ENCODE measurements at regions not wholly inside any gene's neighbourhood (a gene's known extent, or its start where the extent isn't known, plus 50 kb on each side); places are given as distances from the start of the nearest gene placed in this dataset.

DNA sequence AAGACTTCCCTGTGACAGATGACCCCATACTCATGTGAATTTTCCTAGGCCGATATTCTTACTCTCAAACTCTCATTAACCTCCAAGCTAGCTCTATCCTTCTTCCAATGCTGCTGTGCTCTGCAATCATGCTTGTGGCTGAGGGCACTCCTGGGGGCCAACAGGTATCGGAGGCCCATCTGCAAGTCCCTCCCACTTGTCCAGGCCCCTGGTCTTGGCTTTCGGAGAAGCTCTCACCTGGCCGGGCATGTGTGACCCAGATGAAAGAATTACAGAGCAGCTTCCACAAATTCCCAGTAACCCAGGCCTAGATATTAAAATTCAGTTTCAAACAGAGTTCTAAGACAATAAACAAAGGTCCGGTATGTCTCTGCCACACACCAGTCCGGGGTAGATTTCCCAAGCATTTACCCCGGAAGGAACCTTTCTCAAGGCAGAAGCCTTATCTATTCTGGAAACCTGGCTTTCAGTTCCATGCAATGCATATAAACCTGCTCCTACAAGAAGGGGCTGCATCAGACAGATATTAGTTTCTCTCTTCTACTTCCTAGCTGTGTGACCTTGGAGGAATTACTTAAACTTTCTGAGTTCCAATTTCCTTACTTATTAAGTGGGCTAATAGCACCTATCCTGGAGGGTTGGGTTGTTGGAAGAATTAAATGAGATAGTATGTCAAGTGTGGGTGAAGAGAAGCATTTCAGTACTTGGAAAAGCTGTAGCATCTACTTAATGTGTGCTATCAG is 270.8 kb downstream of the PTTG2 start:
- DNase-seq, result no peak

DNA sequence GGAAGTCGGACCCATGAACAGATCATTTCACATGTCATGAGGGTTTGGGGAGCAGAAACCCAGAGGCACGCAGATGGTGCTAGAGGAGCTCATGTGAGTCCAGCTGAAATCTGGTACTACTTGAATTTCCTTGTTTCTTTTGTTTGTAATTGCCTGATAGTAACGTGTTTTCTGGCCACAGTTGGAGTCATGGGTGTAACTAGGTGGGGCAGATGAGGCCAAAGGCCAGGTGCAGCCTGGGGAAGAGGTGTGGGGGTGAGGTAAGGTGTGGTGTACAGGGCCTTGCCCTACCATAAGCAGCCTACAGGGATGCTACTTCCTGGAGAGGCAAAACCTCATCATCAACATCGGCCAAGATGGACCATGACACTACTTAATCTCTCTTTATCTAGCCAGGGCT is 271.4 kb downstream of the PTTG2 start:
- DNase-seq, result no peak

DNA sequence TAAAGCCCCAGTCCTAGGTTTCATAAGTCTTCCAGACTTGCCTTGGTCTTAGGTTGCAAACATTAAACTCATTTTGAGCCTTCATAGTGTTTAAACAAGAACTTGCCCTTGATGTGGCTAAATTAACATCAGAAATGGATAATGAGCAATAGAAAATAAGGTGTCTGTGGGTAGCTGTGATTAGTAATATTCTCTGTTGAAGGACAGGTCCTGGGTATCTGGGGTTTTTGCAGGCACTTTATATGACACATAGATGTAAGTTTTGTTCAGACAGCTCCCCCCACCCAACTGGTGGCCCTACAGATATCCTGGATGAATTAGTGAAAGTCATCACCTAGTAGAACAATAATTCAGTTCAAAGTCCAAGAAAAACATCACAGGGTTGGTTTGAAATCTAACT is 272.5 kb downstream of the PTTG2 start:
- DNase-seq, result no peak

DNA sequence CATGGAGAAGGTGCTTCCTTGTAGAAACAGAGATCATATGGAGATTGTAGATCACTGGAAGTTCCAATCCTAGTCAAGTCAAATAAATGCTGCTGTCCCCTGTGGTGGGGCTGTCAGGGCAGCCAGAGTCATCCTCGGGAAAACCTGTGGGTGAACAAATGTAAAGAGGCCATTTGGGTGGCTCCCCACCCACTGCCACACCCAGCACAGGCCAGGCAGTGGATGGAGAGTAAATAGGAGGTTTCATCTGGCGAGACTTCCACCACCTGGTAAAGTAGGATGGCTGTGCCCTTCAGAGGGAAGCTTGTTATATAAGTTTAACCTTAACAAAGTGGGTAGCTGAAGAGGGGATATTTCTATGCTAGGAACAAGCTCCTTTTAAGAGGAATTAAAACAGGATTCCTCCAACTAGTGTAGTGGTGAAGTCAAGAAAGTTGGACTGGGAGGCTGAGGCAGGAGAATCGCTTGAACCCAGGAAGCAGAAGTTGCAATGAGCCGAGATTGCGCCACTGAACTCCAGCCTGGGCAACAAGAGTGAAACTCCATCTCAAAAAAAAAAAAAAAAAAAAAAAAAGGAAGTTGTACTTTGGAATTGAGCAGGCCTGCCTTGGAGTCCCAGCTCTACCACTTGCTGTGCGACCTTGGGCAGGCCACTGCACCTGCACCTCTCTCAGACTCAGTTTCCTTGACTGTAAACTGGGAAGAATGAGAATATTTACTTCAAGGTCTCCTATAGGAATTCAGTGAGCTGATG is 273.7 kb downstream of the PTTG2 start:
- DNase-seq, result no peak

DNA sequence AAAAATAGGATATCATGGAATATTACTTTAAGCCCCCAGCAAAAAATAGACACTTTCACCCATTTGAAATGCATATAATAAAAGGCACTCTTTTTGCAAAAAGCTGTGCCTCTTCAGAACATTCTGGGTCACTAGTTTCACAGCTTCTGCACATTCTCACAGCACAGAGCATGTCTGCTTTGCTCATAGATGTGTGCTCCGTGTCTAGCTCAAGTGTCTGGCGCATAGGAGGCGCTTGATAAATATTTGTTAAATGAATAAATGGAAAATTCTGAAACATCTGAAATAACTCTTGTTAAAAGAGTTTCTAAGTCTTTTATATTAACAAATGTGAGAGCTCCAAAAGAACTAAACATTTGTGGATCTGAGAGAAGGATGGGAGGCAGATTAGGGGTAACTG is 275.2 kb downstream of the PTTG2 start:
- DNase-seq, result no peak

DNA sequence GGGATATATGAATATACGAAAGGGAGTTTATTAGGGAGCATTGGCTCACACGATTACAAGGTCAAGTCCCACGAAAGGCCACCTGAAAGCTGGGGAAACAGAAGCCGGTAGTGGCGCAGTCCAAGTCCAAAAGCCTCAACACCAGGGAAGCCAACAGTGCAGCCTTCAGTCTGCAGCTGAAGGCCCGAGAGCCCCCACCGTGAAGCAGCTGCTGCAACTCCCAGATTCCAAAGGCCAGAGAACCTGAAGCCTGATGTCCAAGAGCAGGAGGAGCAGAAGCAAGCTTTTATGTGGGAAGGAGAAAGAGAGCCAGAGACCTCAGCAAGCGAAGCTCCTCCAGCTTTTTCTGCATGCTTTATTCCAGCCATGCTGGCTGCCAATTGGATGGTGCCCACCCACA is 275.8 kb downstream of the PTTG2 start:
- no peak for DNase-seq

DNA sequence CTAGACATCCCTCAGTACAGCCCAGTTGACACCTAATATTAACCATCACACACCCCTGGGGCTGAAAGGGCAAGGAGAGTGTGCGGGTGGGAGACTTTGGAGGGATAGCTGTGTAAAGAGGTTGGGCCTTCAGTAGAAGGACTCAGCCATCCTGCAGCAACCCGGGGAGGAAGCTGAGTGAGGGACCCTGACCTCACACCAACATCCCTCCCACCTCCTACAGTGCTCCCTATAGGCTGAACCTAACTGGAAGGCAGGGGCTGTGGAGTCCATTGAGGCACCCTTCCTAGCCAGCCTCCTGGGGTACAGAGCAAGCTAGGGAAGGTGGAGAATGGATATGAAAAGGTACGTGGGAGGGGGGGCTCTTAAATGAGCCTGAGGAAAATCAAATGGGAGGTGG is 276.3 kb downstream of the PTTG2 start:
- no peak for DNase-seq

DNA sequence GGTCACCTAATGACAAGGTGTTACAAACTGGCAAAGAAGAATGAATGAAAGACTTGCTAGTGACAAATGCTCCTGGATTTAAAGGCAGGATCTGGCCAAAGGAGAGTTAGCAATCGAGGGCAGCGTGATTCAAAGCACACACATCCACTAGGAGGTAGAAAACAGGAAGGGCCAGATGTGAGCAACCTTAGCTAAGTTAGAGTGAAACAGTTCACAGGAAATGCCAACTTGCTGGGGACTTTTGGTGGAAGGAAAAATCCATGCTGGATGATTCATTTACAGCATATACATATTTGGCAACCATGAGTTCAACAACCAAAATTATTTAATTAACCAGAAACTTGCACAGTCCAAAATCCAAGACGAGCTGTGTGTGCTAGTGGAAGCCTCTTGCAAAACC is 276.9 kb downstream of the PTTG2 start:
- DNase-seq, result no peak

DNA sequence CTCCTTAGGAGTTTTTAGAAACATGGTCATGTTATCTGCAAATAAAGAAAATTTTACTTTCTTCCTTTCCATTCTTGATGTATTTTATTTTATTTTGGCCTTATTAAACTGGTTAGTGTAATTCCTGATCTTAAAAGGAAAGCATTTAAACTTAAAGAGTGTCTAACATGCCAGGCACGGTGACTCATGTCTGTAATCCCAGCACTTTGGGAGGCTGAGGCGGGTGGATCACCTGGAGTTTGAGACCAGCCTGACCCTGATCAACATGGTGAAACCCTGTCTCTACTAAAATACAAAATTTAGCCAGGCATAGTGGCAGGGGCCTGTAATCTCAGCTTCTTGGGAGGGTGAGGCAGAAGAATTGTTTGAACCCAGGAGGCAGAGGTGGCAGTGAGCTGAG is 281.3 kb downstream of the PTTG2 start:
- no peak for DNase-seq

DNA sequence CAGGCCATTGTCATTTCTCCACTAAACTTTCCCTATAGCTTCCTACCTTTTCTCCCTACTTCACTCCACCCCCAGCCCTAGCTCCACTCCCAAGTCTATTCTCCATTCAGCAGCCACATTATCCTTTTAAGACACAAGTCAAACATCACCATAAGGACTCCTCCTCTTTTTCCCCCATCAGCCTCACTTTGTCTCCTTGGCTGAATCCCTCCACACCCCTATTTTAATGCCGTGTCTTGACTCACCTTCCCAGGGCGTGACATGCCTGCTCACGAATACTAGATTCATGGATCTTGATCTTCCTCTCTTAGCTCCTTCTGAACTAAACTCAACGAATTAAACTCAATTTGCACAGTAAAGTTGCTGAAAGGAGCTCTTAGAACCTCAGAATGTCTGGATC is 281.9 kb downstream of the PTTG2 start:
- no peak for DNase-seq

DNA sequence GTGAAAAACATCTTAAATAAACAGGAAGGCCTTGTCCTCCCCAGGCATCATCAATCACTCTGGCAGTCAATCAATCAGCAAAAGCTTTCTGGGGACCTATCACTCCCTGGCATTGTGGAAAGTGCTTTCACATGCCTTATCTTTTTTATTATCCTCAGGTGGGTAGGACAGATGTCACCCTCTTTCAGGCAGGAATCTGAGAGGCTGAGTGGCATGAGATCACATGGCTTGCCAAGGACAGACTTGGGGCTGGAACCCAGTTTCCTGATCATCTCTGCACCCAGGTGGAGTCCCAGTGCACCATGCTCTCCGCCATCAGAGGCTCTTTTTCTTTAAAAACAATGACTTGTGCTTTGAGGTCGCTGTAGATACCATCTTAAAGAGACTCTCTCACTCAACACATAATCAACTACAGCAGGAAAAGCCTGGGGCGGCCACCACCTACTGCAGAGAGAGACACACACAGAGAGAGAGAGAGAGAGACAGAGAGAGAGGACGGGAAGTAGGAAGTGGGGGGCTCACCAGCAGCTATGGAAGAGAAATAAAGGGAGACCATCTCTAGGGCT is 282.7 kb downstream of the PTTG2 start:
- no peak for DNase-seq

DNA sequence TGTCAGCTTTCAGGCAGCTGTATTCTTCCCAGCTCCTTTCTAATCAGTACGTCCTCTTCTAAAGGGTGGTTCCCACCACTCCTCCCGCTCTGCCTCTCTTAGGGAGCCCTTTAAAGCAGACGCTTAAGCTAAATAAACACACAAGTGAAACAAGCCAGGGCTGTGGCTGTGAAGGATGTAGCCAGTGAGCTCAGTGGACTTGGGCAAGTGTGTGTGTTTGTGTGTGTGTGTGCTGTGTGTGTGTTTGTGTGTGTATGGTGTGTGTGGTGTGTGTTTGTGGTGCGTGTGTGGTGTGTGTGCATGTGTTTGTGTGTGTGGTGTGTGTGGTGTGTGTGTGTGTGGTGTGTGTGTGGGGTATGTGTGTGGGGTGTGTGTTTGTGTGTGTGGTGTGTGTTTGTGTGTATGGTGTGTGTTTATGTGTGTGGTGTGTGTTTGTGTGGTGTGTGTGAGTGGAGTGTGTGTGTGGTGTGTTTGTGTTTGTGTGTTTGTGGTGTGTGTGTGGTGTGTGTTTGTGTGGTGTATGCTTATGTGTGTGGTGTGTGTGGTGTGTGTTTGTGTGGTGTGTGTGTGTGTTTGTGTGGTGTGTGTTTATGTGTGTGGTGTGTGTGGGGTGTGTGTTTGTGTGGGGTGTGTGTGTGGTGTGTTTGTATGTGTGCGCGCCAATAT is 283.3 kb downstream of the PTTG2 start:
- no peak for DNase-seq

DNA sequence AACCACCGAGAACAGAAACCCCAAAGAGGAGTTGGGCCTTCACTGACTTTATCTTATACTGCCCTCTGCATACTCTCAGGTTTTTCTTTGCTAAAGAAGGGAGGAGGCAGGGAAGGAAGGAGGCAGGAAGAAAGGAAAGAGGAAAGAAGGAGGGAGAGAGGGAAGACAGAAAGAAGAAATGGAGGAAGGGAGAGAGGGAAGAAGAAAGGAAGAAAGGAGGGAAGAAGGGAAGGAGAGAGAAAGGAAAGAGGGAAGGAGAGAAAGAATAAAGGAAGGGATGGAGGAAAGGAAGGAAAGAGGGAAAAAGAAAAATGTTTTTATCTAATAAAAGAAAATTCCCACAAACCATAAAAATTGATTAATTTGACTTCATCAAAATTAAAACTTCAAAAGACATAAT is 294.6 kb downstream of the PTTG2 start:
- no peak for DNase-seq

DNA sequence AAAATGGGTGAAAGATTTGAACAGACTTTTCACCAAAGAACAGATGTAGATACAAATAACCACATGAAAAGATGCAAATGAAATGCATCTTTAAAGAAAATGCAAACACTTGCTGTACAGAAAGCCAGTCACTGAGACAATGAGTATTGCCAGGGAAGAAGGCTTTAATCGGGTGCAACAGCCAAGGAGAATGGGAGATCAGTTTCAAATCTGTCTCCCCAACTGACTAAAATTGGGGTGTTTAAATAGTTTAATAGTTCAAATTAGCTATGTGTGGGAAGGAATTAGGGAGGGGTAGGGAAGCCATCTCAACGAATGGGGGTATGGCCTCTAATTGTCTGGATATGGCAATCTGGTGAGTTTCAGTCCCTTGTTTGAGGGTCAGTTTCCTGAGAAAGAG is 295.4 kb downstream of the PTTG2 start:
- no peak for DNase-seq

DNA sequence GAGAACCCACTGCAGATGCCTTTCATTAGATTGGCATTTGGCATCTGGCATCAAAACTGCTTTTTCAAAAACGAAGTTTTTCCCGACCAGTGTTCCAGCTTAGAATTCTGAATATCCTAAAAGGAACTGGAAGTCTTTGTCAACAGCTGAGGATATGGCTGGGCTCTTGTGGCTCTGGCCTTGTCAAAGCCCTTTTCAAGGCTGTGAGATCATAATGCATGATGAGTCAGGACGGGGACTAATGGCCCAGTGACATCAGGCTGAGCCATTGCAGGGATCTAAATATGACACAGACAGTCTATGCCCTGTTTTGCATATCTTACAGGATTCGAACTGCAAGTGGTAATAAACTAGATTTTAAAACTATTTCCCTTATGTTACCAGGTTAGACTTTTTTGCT is 306.4 kb downstream of the PTTG2 start:
- DNase-seq, result no peak

DNA sequence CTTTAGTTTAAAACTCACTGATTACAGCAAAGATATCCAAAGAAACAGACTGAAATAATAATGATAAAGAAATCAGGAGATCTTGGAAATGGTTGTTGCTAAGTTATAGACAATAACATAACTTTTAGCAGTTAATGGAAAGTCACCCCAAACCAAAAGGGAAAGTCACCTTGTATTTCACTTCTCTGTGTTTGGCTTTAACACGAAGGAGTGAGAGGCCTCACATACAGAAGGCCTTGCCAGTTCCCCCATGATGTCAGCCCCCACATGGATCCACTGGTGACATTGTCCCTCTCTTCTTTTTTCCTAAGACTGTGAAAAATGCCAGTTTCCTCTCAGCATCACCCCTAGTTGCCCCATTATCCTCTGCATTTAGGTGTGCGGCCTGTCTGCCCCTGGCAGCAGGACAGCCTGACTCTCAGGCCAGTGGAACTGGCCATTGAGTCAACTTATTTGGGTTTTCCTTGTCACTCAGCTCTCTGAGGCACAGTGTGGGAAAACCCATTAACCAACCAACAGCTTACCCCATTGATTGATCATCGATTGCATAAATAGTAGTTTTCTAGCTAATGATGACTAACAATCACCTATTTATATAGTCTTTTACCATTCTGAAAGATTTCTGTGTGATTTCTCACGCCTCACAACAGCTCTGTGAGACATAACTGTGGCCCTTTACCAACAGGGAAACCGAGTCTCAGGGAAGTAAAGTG is 308.1 kb downstream of the PTTG2 start:
- no peak for DNase-seq

DNA sequence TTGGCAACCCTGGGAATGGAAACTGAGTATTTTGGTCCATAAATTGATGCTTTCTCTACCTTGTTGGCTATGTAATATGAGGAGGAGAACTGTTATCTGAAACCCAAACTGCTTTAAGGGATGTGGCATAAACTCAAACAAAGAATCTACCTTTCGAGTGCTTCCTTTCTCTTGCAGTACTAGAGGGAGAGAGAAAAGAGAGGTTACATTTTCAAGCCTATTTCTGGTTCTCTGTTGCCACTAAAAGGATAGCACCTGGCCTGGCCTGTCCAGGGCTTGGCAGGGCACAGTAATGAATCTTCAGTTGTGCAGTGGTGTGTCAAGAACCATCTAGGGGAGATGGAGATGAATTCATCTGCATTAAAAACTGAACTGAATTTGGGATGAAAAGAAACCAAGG is 308.6 kb downstream of the PTTG2 start:
- no peak for DNase-seq

DNA sequence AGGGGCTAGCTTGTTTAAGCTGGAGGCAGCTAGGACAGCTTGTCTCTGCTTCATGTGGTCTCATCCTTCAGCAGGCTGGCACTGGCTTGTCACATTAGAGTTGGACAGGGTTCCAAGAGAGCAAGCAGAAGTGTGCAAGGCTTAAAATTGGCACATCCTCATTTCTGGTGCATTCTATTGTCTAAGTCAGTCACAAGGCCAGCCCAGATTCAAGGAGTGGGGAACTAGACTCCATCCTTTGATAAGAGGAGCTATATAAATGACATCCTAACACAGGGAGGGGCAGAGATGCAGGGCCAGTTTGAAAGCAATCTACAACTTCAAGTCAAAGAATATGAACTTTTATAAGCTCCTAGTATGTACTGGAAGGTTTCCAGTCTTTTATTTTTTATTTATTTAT is 313.2 kb downstream of the PTTG2 start:
- DNase-seq, result no peak

DNA sequence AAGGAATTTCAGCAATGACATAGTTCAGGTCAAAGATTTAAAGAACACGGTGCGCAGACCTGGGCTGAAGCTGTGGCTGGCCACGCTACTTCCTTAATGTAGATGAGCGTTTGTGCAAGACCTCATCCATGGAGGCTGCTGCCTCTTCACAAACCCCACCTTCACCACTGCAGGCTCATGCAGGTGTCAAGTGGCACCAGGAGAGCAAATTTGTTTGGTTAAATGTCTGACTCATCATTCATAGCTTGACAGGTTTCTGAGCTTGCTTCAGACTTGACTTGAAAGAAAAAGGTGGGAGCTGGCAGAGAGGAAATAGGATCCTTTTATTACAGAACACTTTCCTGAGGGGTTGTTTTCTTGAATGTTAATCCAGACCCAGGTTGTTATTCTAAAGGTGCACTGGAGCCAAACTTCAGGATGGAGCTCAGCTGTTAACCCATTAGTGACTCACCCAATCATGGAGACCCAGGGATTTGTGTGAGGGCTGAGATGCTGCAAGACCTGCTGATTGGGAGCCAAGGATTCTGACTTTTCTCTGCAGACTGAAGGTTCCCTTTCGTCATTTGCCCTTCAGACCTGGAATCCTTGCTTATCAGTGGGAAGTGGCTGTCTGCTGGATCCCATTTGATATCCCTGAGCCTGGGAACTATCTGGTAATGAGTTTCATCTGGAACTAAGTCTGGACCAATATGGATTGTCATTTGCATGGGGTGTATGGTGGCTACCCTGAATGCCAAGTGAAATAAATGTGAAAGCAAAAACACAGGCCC is 315.3 kb downstream of the PTTG2 start:
- DNase-seq, result peak; percentile 84

DNA sequence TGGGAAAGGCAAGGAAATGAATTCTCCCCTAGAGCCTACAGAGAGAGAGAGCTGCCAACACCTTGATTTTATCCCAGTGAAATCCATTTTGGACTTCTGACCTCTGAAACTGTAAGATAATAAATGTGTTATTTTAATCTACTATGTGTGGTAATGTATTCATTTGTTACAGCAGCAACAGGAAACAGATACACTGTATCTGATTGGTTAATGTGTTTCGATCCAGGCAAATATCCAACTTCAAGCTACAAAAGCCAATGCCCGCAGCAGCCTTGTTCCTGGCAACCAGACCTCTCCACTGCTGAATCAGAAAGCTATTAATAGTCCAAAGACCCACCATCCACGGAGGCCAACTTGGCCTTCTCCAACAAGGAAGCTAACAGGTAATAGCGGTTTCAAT is 318.1 kb downstream of the PTTG2 start:
- no peak for DNase-seq

DNA sequence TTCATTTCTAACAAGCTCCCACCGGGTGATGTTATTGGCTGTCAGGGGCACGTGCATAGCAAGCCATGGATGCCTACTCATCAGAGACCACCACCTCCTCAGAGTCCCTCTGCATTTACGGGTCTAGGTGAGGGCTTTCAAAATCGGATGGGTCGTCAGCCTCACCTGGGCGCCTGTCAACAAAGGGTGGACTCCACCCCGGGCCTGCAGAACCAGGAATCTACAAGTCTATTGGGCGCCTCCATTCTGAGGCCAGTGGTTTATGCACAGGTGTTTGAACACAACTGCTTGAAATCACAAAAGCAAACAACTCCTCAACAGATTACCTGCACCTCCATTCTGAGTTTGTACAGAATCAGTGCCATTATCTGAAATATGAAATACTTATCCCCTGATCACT is 318.9 kb downstream of the PTTG2 start:
- no peak for DNase-seq
